ENCODE measurements at regions not wholly inside any gene's neighbourhood (a gene's known extent, or its start where the extent isn't known, plus 50 kb on each side); places are given as distances from the start of the nearest gene placed in this dataset.

GRCh38 chrX:4358577-4358976, 645.1 kb upstream of the PRKX start:
- DNase-seq (ENCODE audit: extremely low read depth, low read depth, low spot score): no peak

GRCh38 chrX:4322916-4323315, 609.5 kb upstream of the PRKX start:
- DNase-seq (ENCODE audit: extremely low read depth, low read depth, low spot score): no peak

- no peak for DNase-seq (ENCODE audit: extremely low read depth, low read depth, low spot score)
These were observed 607.0 kb upstream of the PRKX start for GRCh38 chrX:4320436-4320947.

GRCh38 chrX:4315891-4316290, 602.4 kb upstream of the PRKX start:
- no peak for DNase-seq (ENCODE audit: extremely low read depth, low read depth, low spot score)

GRCh38 chrX:4314586-4314985, 601.1 kb upstream of the PRKX start:
- no peak for DNase-seq (ENCODE audit: extremely low read depth, low read depth, low spot score)

- no peak for DNase-seq (ENCODE audit: extremely low read depth, low read depth, low spot score)
These were observed 563.7 kb upstream of the PRKX start for GRCh38 chrX:4277122-4277521.

- no peak for DNase-seq (ENCODE audit: extremely low read depth, low read depth, low spot score)
These were observed 555.2 kb upstream of the PRKX start for GRCh38 chrX:4268676-4269075.

- no peak for DNase-seq (ENCODE audit: extremely low read depth, low read depth, low spot score)
These were observed 551.6 kb upstream of the PRKX start for GRCh38 chrX:4265036-4265435.

- DNase-seq (ENCODE audit: extremely low read depth, low read depth, low spot score): no peak
These were observed 549.8 kb upstream of the PRKX start for GRCh38 chrX:4263030-4263803.

- DNase-seq (ENCODE audit: extremely low read depth, low read depth, low spot score): no peak
These were observed 539.6 kb upstream of the PRKX start for GRCh38 chrX:4253092-4253491.

- no peak for DNase-seq (ENCODE audit: extremely low read depth, low read depth, low spot score)
These were observed 536.0 kb upstream of the PRKX start for GRCh38 chrX:4249401-4249800.

- no peak for DNase-seq (ENCODE audit: extremely low read depth, low read depth, low spot score)
These were observed 530.3 kb upstream of the PRKX start for GRCh38 chrX:4243759-4244158.

- no peak for DNase-seq (ENCODE audit: extremely low read depth, low read depth, low spot score)
These were observed 527.2 kb upstream of the PRKX start for GRCh38 chrX:4240541-4241194.

GRCh38 chrX:4239650-4240540, 526.4 kb upstream of the PRKX start:
- no peak for DNase-seq (ENCODE audit: extremely low read depth, low read depth, low spot score)

- no peak for DNase-seq (ENCODE audit: extremely low read depth, low read depth, low spot score)
These were observed 525.5 kb upstream of the PRKX start for GRCh38 chrX:4238916-4239315.

- no peak for DNase-seq (ENCODE audit: extremely low read depth, low read depth, low spot score)
These were observed 511.6 kb upstream of the PRKX start for GRCh38 chrX:4225086-4225485.

GRCh38 chrX:4206941-4207340, 493.5 kb upstream of the PRKX start:
- DNase-seq (ENCODE audit: extremely low read depth, low read depth, low spot score): no peak

GRCh38 chrX:4197971-4198370, 484.5 kb upstream of the PRKX start:
- no peak for DNase-seq (ENCODE audit: extremely low read depth, low read depth, low spot score)

- DNase-seq (ENCODE audit: extremely low read depth, low read depth, low spot score): no peak
These were observed 480.2 kb upstream of the PRKX start for GRCh38 chrX:4193500-4194155.

- DNase-seq (ENCODE audit: extremely low read depth, low read depth, low spot score): no peak
These were observed 472.9 kb upstream of the PRKX start for GRCh38 chrX:4186331-4186730.

- DNase-seq (ENCODE audit: extremely low read depth, low read depth, low spot score): no peak
These were observed 471.6 kb upstream of the PRKX start for GRCh38 chrX:4185086-4185485.
